NCI-H128 (cell line): ENCODE measurements at regions not wholly inside any gene's neighbourhood (a gene's known extent, or its start where the extent isn't known, plus 50 kb on each side); places are given as distances from the start of the nearest gene placed in this dataset.
"Not testable (repeated sequence)": the region's sequence is repeated elsewhere in the genome, so short reads cannot be mapped to it uniquely, and the experiment has no call there.

Experiments
- DNase-seq: peaks from one replicate; lab custom pipeline; 2025; ENCODE audit not compliant: unreplicated experiment; lab: John Stamatoyannopoulos, UW

DNA sequence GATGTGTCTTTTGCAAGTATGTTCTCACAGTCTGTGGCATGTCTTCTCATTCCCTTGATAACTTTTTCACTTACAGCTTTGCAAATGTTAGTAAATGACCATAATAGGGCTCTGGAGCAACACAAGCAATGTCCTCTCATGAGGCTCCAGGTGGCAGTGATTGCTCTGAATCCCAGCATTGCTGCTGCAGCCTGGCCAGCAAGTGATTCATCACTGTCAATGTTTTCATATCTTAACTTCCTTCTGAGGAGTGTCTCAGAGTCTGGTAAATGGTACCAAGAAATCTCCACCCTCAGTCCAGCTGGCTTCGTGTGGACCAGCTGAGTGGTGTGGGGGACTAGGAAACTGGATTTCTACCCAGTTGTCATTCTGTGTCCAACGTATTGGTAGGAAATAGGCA, 139.6 kb downstream of the MYLK4 start:
- no peak for DNase-seq

DNA sequence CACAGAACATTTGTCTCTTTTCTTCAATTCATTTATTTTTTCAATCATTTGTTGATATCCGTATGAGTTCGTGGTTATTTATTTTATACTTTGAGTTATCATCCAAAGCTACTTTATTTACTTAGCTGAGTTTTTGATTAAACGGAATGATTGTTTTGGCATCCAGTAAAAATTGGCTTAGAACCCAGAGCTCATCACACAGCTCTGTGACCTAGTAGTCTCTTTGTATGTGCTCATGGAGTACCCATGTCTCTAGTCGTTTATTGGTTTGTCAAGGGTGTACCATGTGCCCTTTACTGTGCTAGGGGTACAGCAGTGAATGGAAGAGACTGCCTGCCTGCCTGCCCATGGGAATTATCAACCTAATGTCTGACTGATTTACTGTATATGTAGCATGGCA, 142.2 kb downstream of the MYLK4 start:
- no peak for DNase-seq

DNA sequence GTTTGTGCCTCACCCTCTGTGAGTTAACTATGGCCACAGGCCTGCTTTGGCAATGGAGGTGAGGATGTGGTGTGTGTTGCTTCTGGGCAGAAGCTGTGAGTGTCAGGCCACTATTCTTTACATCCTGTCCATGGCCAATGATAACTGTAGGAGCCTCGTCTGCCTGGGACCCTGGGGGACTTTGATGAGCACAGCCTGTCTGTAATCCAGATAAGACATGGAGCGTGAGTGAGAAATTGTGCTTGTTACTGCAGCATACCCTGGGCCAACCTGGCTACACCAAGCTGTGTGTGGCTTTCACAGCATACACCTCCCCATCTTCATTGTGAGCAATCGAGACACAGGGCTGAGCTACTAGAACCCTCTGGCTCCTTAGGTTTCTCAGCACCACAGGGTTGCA, 150.4 kb downstream of the MYLK4 start:
- no peak for DNase-seq

GRCh38 chr6:2599817-2600216, 150.9 kb downstream of the MYLK4 start:
- DNase-seq: no peak

DNA sequence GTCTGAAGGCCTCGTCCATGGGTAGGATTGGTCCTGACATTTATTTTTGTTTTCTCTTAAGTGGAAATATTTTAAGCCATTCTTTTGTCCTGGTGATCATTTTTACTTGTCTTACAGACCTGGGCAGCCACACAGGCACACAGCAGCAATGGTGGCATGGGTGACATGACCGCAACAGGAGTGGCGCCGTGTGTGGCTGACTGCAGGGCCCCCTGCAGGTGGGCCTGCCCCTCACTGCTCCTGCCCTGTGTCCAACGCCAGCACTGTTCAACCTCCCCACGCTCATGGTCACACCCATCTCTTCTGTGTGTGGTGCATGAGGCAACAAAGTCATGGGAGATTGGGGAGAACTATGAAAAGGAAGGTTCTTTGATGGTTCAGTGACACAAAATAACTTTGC, 151.9 kb downstream of the MYLK4 start:
- no peak for DNase-seq

DNA sequence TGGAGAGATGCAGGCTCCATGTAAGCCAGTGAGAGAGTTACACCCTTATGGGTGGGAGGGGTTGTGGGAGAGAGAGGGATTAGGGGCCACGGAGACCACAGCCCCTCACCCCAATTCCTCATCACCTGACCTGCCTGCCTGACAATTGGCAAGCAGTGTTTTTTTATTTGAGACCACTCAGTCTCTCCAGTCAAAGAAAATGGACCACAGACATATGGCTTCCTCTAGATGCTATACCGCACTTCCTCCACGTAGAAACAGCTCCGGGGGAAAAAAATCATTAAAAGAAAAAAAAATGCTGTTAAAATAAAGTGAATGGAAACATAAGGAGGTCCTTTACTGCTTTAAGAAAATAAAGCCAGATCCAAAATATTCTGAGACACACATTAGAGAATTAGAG, 152.7 kb downstream of the MYLK4 start:
- DNase-seq: no peak

- not testable (repeated sequence) for DNase-seq
Measured at GRCh38 chr6:2597457-2597856, 153.3 kb downstream of the MYLK4 start.

DNA sequence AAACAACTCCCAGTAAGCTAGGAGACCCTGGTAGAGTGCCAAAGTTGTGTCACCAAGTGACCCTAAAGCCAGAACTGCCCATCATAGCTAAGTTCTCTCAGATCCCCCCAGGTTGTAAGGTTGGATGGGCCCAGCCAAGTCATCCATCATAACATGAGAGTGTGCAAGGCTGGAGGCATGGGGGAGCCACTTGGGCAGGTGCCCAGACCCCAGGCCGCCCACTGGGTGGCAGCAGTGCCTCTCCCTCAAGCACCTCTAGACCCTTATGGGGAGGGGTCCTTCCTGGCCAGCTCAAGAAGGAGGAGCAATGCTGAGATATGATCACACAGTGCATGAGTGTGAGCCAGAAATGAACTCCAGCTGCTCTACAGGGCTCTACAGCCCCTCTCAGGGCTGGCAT, 154.5 kb downstream of the MYLK4 start:
- DNase-seq: no peak

DNA sequence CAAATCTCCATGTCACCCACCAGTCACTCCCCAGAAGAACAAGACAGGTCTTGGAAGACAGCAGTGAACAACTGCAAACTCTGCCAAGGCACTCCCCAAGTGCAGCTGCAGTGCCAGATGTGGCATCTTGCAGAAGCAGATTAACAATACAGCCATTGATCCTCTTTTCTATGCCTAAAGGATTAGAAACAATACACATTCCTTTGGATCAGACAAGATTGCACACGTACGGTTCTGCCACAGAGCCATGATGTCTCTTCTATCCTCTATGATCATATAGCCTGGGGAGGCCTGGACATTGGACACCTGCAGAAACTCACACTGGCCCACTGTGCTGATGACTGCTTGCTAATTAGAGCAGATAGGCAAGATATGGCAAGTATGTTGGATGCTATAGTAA, 155.9 kb downstream of the MYLK4 start:
- DNase-seq: no peak

- DNase-seq: no peak
Measured at GRCh38 chr6:2593167-2593566, 157.6 kb downstream of the MYLK4 start.

GRCh38 chr6:2589171-2589661, 161.5 kb downstream of the MYLK4 start:
- no peak for DNase-seq

DNA sequence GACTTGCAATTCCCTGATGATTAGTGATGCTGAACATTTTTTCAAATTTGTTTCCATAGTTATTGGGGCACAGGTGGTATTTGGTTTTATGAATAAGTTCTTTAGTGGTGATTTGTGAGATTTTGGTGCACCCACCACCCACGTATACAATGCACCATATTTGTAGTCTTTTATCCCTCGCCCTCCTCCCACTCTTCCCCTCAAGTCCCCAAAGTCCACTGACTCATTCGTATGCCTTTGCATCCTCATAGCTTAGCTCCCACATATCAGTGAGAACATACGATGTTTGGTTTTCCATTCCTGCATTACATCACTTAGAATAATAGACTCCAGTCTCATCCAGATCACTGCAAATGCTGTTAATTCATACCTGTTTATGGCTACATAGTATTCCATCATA, 167.3 kb downstream of the MYLK4 start:
- no peak for DNase-seq

- DNase-seq: no peak
Measured at GRCh38 chr6:2582268-2582667, 168.5 kb downstream of the MYLK4 start.

- DNase-seq: no peak
Measured at GRCh38 chr6:2581611-2582010, 169.1 kb downstream of the MYLK4 start.

GRCh38 chr6:2581011-2581410, 169.7 kb downstream of the MYLK4 start:
- DNase-seq: no peak

DNA sequence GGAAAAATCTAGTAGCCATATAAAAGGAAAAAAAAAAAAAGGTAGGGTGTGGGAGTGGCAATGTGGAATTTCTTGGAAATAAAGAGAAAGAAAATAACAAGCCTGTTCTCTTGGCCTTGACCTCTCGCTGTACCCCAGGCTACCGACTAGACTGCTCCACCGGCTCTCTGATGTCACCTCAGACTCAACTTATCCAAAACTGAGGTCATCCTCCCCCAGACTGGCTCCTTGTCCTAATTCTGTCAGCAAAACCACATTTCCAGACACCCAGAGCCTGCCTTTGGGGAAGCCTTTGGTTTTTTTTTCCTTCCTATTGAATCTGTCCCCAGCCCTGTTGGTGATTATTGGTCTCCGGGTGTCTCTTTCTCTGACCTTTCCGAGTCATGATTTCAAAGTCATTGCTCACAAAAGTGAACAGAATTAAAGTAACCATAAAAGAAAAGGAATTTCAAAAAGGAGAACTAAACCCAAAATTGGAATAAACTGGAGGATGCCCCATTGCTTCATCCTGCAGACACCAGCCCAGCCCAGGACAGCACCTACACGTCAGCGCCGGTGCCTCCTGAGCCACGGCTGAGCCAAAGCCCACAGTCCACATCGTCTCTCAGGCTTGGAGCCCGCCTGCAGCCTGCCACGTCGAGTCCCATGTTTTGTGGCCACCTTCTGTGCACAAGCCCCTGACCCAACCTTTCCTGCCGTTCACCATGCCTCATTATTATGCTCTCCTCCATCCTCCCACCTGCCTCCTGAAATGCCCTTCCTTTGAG, 170.7 kb downstream of the MYLK4 start:
- DNase-seq: no peak

GRCh38 chr6:2579241-2579761, 171.4 kb downstream of the MYLK4 start:
- DNase-seq: no peak

DNA sequence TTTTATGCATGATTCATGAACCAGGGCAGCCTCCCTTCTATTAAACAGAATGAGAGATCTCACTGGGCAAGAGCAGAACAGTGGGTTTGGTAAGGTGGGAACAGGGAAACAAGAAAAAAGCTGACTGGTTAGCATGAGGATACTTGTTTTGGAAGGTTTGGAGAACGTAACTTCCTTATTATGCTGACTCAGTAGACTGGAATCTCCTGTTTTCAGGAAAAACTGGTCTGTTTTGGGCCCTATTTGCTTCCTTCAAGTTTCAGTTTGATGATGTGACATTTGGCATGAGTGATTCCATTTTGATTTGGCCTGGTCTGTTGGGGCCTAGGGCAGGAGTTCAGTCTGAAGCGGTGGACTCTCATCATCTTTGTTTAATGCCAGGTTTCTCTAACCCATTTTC, 172.0 kb downstream of the MYLK4 start:
- DNase-seq: no peak

GRCh38 chr6:2576499-2576898, 174.2 kb downstream of the MYLK4 start:
- no peak for DNase-seq

DNA sequence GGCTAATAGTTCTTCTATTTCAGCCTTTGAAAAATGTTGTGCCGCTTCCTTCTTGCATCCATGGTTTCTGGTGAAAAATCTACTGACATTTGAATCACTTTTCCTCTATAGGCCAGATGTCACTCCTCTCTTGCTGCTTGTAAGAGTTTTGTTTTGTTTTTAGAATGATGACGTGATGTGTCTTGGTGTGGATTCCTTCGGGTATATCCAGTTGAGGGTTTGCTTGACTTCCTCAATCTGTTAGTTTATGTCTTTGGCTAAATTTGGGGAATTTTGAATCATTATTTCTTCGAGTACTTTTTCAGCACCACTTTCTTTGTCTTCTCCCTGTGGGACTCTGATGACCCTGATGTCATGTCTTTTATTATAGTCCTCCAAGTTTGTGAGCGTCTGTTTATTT, 175.5 kb downstream of the MYLK4 start:
- no peak for DNase-seq

DNA sequence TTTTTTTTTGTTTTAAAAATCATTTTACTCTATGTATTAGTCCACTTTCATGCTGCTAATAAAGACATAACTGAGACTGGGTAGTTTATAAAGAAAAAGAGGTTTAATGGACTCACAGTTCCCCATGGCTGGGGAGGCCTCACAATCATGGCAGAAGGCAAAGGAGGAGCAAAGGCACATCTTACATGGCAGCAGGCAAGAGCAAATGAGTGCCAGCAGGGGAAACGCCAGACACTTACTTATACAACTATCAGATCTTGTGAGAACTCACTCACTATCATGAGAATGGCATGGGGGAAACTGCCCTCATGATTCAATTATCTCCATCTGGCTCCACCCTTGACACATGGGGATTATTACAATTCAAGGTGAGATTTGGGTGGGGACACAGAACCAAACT, 181.3 kb downstream of the MYLK4 start:
- DNase-seq: not testable (repeated sequence)

- no peak for DNase-seq
Measured at GRCh38 chr6:2566048-2566447, 184.7 kb downstream of the MYLK4 start.

- DNase-seq: no peak
Measured at GRCh38 chr6:2565499-2565898, 185.2 kb downstream of the MYLK4 start.
